ENCODE measurements at regions not wholly inside any gene's neighbourhood (a gene's known extent, or its start where the extent isn't known, plus 50 kb on each side); places are given as distances from the start of the nearest gene placed in this dataset.

GRCh38 chr13:37344056-37344455 is 238.6 kb upstream of the CSNK1A1L start:
- no peak for TF ChIP-seq TP53 (CRISPR knock-in tag; conservative IDR thresholded peaks at IDR 0.05)
- TF ChIP-seq NCOA2 (CRISPR knock-in tag; IDR thresholded peaks at IDR 0.05) = no peak
- TF ChIP-seq ZNF749 (CRISPR knock-in tag; IDR thresholded peaks at IDR 0.05; ENCODE audit: borderline replicate concordance) = no peak
- no peak for TF ChIP-seq HOXA3 (CRISPR knock-in tag; IDR thresholded peaks at IDR 0.05)
- no peak for TF ChIP-seq KDM5A (IDR thresholded peaks at IDR 0.05; ENCODE audit: borderline replicate concordance, low read length)
- TF ChIP-seq ZFP36 (IDR thresholded peaks at IDR 0.05; ENCODE audit: borderline replicate concordance, low read depth, low read length, partially characterized antibody) = no peak
- no peak for TF ChIP-seq PAX8 (CRISPR knock-in tag; IDR thresholded peaks at IDR 0.05; ENCODE audit: borderline replicate concordance)
- no peak for TF ChIP-seq ZNF180 (CRISPR knock-in tag; IDR thresholded peaks at IDR 0.05; ENCODE audit: borderline replicate concordance, low read depth)
- no peak for TF ChIP-seq CREBL2 (CRISPR knock-in tag; IDR thresholded peaks at IDR 0.05; ENCODE audit: borderline replicate concordance)
- TF ChIP-seq CENPT (CRISPR knock-in tag; IDR thresholded peaks at IDR 0.05; ENCODE audit: low read depth) = no peak
- no peak for TF ChIP-seq ZNF441 (CRISPR knock-in tag; IDR thresholded peaks at IDR 0.05; ENCODE audit: borderline replicate concordance)
- TF ChIP-seq, protein P1, sequence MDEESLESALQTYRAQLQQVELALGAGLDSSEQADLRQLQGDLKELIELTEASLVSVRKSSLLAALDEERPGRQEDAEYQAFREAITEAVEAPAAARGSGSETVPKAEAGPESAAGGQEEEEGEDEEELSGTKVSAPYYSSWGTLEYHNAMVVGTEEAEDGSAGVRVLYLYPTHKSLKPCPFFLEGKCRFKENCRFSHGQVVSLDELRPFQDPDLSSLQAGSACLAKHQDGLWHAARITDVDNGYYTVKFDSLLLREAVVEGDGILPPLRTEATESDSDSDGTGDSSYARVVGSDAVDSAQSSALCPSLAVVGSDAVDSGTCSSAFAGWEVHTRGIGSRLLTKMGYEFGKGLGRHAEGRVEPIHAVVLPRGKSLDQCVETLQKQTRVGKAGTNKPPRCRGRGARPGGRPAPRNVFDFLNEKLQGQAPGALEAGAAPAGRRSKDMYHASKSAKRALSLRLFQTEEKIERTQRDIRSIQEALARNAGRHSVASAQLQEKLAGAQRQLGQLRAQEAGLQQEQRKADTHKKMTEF (CRISPR knock-in tag; IDR thresholded peaks at IDR 0.05) = no peak
- TF ChIP-seq CREB3 (CRISPR knock-in tag; IDR thresholded peaks at IDR 0.05) = no peak
- no peak for TF ChIP-seq ZNF230 (CRISPR knock-in tag; IDR thresholded peaks at IDR 0.05)
- Histone ChIP-seq H3K9me3 (ENCODE audit: low read length) (no peaks in the 10 kb centered on the region), H3K9ac (ENCODE audit: insufficient read depth, low read depth, low read length) (no peak overlapping the region), H3K36me3 (replicated peaks in 1 of 2; ENCODE audit: control insufficient read depth in 1 of 2, insufficient read depth in 2 of 2, low read length in 2 of 2) (no peaks in the 10 kb centered on the region), H3K4me2 (ENCODE audit: low read depth, low read length) (no peak overlapping the region), H3K79me2 (ENCODE audit: insufficient read depth, low read length) (no peaks in the 10 kb centered on the region), H3K27me3 (ENCODE audit: control insufficient read depth in 1 of 2, insufficient read depth in 2 of 2, low read length in 2 of 2) (no peaks in the 10 kb centered on the region), H2AFZ (ENCODE audit: low read length) (no peak overlapping the region), H4K20me1 (ENCODE audit: insufficient read depth, low read length) (no peaks in the 10 kb centered on the region), H3K4me3 (replicated peaks in 1 of 3; ENCODE audit: insufficient read depth in 1 of 3, low read depth in 2 of 3, low read length in 3 of 3) (no peak overlapping the region), H3K27ac (ENCODE audit: extremely low read length, insufficient read depth, low read length) (no peak overlapping the region), H3K4me1 (ENCODE audit: insufficient read depth, low read length) (no peaks in the 10 kb centered on the region)
- ATAC-seq = no peak
- BruUV-seq (replicated peaks) = no TSS peak
- no peak for FAIRE-seq
- DNase-seq (ENCODE audit: low spot score) = no peak
- in situ Hi-C loops (cut with HindIII; ENCODE audit: extremely low pct_ligation_motif_present, low pct_unique_long_range_greater_than_20kb) (no loop called here), intact Hi-C loops (cut with micrococcal nuclease; ENCODE audit: unreplicated experiment) (no loop called here)
- POLR2A ChIA-PET = no interaction called here
- 1% methylated on average over 3 of the region's 3 CpGs for WGBS (ENCODE audit: low lambda C conversion rate)
- CTCF ChIA-PET (ENCODE audit: low intra/inter-chr PET ratio, low total read pairs) = no interaction called here

Data from HepG2 (cell line).